ENCODE measurements at regions not wholly inside any gene's neighbourhood (a gene's known extent, or its start where the extent isn't known, plus 50 kb on each side); places are given as distances from the start of the nearest gene placed in this dataset.

DNA sequence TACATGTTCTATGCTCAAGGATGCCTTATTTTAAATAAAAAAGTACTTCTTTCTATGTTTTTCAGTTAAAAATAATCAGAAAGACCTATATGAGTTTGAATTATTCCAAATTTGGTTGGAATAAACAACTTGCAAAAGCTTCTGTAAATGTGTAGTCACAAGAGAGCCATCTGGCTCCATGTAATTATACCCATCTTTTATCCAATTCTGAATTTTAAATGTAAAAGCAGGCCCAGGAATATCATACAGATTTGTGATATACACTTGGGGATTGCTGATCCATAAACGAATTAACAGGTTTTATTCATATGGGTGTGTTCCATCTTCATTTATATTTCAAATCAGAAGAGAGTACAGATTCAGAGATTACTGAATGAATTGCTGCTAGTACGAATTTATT is 329.2 kb upstream of the LRFN5 start:
- Histone ChIP-seq H3K79me1 (ENCODE audit: low read length) (no peaks in the 10 kb centered on the region), H2BK5ac (ENCODE audit: low read depth, low read length, poor library complexity) (no peak overlapping the region), H2BK120ac (ENCODE audit: insufficient read depth, low read length, poor library complexity) (no peak overlapping the region), H3K23ac (ENCODE audit: low read length) (no peak overlapping the region), H4K8ac (ENCODE audit: low read depth, low read length) (no peak overlapping the region), H2BK12ac (ENCODE audit: low read length) (no peak overlapping the region), H3K4me3 (ENCODE audit: low read depth, low read length) (no peak overlapping the region), H3K4me2 (ENCODE audit: low read length) (no peak overlapping the region), H3K9me3 (ENCODE audit: insufficient read depth, low read depth, low read length) (no peaks in the 10 kb centered on the region), H3K36me3 (ENCODE audit: control insufficient read depth in 1 of 2, insufficient read depth in 2 of 2, low read length in 2 of 2) (no peaks in the 10 kb centered on the region), H2AK5ac (ENCODE audit: low read length) (no peak overlapping the region), H3K27ac (ENCODE audit: low read depth, low read length) (no peak overlapping the region), H3K4me1 (ENCODE audit: control insufficient read depth in 1 of 2, insufficient read depth in 2 of 2, low read length in 2 of 2) (no peaks in the 10 kb centered on the region), H3K4ac (ENCODE audit: low read depth, low read length) (no peak overlapping the region), H2AFZ (ENCODE audit: insufficient read depth, low read length, poor library complexity) (no peak overlapping the region), H3K18ac (ENCODE audit: low read length) (no peak overlapping the region), H3K79me2 (ENCODE audit: control insufficient read depth, insufficient read depth, low read length, poor library complexity) (no peaks in the 10 kb centered on the region), H4K91ac (ENCODE audit: low read depth, low read length) (no peak overlapping the region), H4K12ac (ENCODE audit: low read depth, low read length) (no peak overlapping the region), H3K27me3 (ENCODE audit: insufficient read depth, low read length) (no peaks in the 10 kb centered on the region), H3K14ac (ENCODE audit: low read length) (no peak overlapping the region), H3K9ac (ENCODE audit: low read length) (no peak overlapping the region)
- no peak for DNase-seq
- WGBS (ENCODE audit: extremely low coverage, insufficient coverage, insufficient read length) = no CpG with 5 or more reads among the region's 2 CpGs

DNA sequence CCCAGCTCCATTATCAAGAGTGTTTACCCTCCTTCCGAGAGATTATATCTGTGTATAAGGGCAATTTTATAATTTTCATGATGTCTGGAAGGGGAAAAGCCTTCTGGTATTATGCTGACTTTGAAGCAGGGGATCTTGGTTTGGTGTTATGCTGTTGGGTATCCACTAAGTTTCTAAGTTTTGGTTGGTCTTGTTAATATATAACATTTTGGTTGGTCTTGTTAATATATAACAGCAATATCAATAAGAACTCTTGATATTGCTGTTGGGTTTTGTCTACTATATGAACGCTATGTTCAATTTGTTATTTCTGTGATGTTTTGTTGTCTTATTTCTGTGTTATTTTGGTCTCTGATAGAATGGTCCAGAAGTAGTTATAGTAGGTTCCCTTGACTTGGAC is 349.2 kb upstream of the LRFN5 start:
- no peak overlapping the region for H4K12ac ChIP-seq (ENCODE audit: low read depth, low read length)
- no peak overlapping the region for H2AFZ ChIP-seq (ENCODE audit: insufficient read depth, low read length, poor library complexity)
- no peak overlapping the region for H2BK12ac ChIP-seq (ENCODE audit: low read length)
- no peak overlapping the region for H2AK5ac ChIP-seq (ENCODE audit: low read length)
- H3K27ac ChIP-seq (ENCODE audit: low read depth, low read length) = no peak overlapping the region
- no peaks in the 10 kb centered on the region for H3K79me2 ChIP-seq (ENCODE audit: control insufficient read depth, insufficient read depth, low read length, poor library complexity)
- H3K27me3 ChIP-seq (ENCODE audit: insufficient read depth, low read length) = no peaks in the 10 kb centered on the region
- no peak overlapping the region for H2BK120ac ChIP-seq (ENCODE audit: insufficient read depth, low read length, poor library complexity)
- H3K79me1 ChIP-seq (ENCODE audit: low read length) = no peaks in the 10 kb centered on the region
- H3K4me1 ChIP-seq (ENCODE audit: control insufficient read depth in 1 of 2, insufficient read depth in 2 of 2, low read length in 2 of 2) = peaks cover 3 to 4% of the 10 kb centered on the region in 2 experiments
- H3K4me3 ChIP-seq (ENCODE audit: low read depth, low read length) = no peak overlapping the region
- no peak overlapping the region for H3K14ac ChIP-seq (ENCODE audit: low read length)
- no peak overlapping the region for H3K4me2 ChIP-seq (ENCODE audit: low read length)
- WGBS (ENCODE audit: extremely low coverage, insufficient coverage, insufficient read length) = no CpG with 5 or more reads among the region's 2 CpGs
- no peak for DNase-seq
- no peaks in the 10 kb centered on the region for H3K36me3 ChIP-seq (ENCODE audit: control insufficient read depth in 1 of 2, insufficient read depth in 2 of 2, low read length in 2 of 2)
- H3K9me3 ChIP-seq (ENCODE audit: insufficient read depth, low read depth, low read length) = peaks cover 10% of the 10 kb centered on the region
- H4K8ac ChIP-seq (ENCODE audit: low read depth, low read length) = no peak overlapping the region
- no peak overlapping the region for H3K9ac ChIP-seq (ENCODE audit: low read length)
- H3K18ac ChIP-seq (ENCODE audit: low read length) = no peak overlapping the region
- no peak overlapping the region for H4K91ac ChIP-seq (ENCODE audit: low read depth, low read length)
- no peak overlapping the region for H3K4ac ChIP-seq (ENCODE audit: low read depth, low read length)
- no peak overlapping the region for H2BK5ac ChIP-seq (ENCODE audit: low read depth, low read length, poor library complexity)
- H3K23ac ChIP-seq (ENCODE audit: low read length) = no peak overlapping the region

DNA sequence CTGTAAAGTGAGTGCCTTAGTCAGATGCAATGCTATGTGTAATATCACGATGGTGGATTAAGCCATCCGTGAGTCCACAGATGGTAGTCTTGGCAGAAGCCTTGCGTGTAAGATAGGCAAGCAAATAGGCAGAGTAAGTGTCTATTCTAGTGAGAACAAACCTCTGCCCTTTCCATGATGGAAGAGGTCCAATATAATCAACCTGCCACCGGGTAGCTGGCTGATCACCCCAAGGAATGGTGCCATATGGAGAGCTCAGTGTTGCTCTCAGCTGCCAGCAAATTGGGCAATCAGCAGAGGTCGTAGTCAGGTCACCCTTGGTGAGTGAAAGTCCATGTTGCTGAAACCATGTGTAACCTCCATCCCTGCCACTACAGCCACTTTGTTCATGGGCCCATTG is 371.2 kb upstream of the LRFN5 start:
- Histone ChIP-seq H4K12ac (ENCODE audit: low read depth, low read length) (no peak overlapping the region), H3K4me3 (ENCODE audit: low read depth, low read length) (no peak overlapping the region), H3K4me2 (ENCODE audit: low read length) (no peak overlapping the region), H3K27me3 (ENCODE audit: insufficient read depth, low read length) (no peaks in the 10 kb centered on the region), H3K4me1 (ENCODE audit: control insufficient read depth in 1 of 2, insufficient read depth in 2 of 2, low read length in 2 of 2) (no peaks in the 10 kb centered on the region), H3K14ac (ENCODE audit: low read length) (no peak overlapping the region), H3K9me3 (ENCODE audit: insufficient read depth, low read depth, low read length) (no peaks in the 10 kb centered on the region), H3K9ac (ENCODE audit: low read length) (no peak overlapping the region), H3K79me2 (ENCODE audit: control insufficient read depth, insufficient read depth, low read length, poor library complexity) (no peaks in the 10 kb centered on the region), H3K18ac (ENCODE audit: low read length) (no peak overlapping the region), H2BK120ac (ENCODE audit: insufficient read depth, low read length, poor library complexity) (no peak overlapping the region), H2BK12ac (ENCODE audit: low read length) (no peak overlapping the region), H2BK5ac (ENCODE audit: low read depth, low read length, poor library complexity) (no peak overlapping the region), H3K36me3 (ENCODE audit: control insufficient read depth in 1 of 2, insufficient read depth in 2 of 2, low read length in 2 of 2) (no peaks in the 10 kb centered on the region), H3K4ac (ENCODE audit: low read depth, low read length) (no peak overlapping the region), H4K91ac (ENCODE audit: low read depth, low read length) (no peak overlapping the region), H3K23ac (ENCODE audit: low read length) (no peak overlapping the region), H3K79me1 (ENCODE audit: low read length) (no peaks in the 10 kb centered on the region), H4K8ac (ENCODE audit: low read depth, low read length) (no peak overlapping the region), H2AK5ac (ENCODE audit: low read length) (no peak overlapping the region), H3K27ac (ENCODE audit: low read depth, low read length) (no peak overlapping the region), H2AFZ (ENCODE audit: insufficient read depth, low read length, poor library complexity) (no peak overlapping the region)
- no CpG with 5 or more reads among the region's 5 CpGs for WGBS (ENCODE audit: extremely low coverage, insufficient coverage, insufficient read length)
- no peak for DNase-seq

DNA sequence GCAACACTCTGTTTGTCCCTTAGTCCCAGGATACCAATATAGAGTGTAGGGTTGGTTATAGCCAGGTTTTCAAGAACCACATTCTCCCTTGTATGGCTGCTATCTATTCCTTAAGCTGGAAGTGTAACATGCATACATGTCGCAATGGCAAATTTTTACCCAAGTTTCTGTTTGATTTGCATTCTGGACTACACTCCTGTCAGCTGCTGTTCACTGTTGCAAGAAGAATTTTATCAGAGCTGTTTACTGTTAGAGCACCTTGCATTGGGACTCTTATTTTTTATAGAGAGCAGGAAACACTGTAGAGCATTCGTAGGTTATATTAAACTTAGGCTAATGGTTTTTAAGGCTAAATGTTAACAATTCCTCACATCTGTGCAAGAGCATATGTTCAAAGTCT is 376.0 kb upstream of the LRFN5 start:
- Histone ChIP-seq H3K36me3 (ENCODE audit: control insufficient read depth in 1 of 2, insufficient read depth in 2 of 2, low read length in 2 of 2) (no peaks in the 10 kb centered on the region), H2AK5ac (ENCODE audit: low read length) (no peak overlapping the region), H3K79me2 (ENCODE audit: control insufficient read depth, insufficient read depth, low read length, poor library complexity) (no peaks in the 10 kb centered on the region), H3K27me3 (ENCODE audit: insufficient read depth, low read length) (no peaks in the 10 kb centered on the region), H3K27ac (ENCODE audit: low read depth, low read length) (no peak overlapping the region), H4K8ac (ENCODE audit: low read depth, low read length) (no peak overlapping the region), H4K12ac (ENCODE audit: low read depth, low read length) (no peak overlapping the region), H3K4ac (ENCODE audit: low read depth, low read length) (no peak overlapping the region), H2BK12ac (ENCODE audit: low read length) (no peak overlapping the region), H3K9ac (ENCODE audit: low read length) (no peak overlapping the region), H2BK5ac (ENCODE audit: low read depth, low read length, poor library complexity) (no peak overlapping the region), H3K4me3 (ENCODE audit: low read depth, low read length) (no peak overlapping the region), H3K79me1 (ENCODE audit: low read length) (no peaks in the 10 kb centered on the region), H3K9me3 (ENCODE audit: insufficient read depth, low read depth, low read length) (no peaks in the 10 kb centered on the region), H4K91ac (ENCODE audit: low read depth, low read length) (no peak overlapping the region), H3K4me2 (ENCODE audit: low read length) (no peak overlapping the region), H3K18ac (ENCODE audit: low read length) (no peak overlapping the region), H2BK120ac (ENCODE audit: insufficient read depth, low read length, poor library complexity) (no peak overlapping the region), H2AFZ (ENCODE audit: insufficient read depth, low read length, poor library complexity) (no peak overlapping the region), H3K23ac (ENCODE audit: low read length) (no peak overlapping the region), H3K14ac (ENCODE audit: low read length) (no peak overlapping the region), H3K4me1 (ENCODE audit: control insufficient read depth in 1 of 2, insufficient read depth in 2 of 2, low read length in 2 of 2) (no peaks in the 10 kb centered on the region)
- DNase-seq = no peak
- WGBS (ENCODE audit: extremely low coverage, insufficient coverage, insufficient read length) = no CpG with 5 or more reads among the region's 2 CpGs

Measured in trophoblast cell (in vitro differentiated cells and primary cell).